OCI-LY3 (cell line): ENCODE measurements at regions not wholly inside any gene's neighbourhood (a gene's known extent, or its start where the extent isn't known, plus 50 kb on each side); places are given as distances from the start of the nearest gene placed in this dataset.

Source experiments
- CTCF ChIP-seq: fragments of 200-600, 300-600 bp; sonication (generic); IDR thresholded peaks from 2 replicates; pipeline ENCODE4 v1.5.1; 2014; ENCODE audit warnings: antibody characterized with exemption, low read length, low read depth
- EZH2phosphoT487 ChIP-seq: fragments of 200-600 bp; shearing (Covaris generic); IDR thresholded peaks from 2 replicates; pipeline ENCODE4 v1.6.1; 2018; ENCODE audit warnings: antibody characterized with exemption, mixed run types, low read depth

GRCh38 chr14:40213701-40214100, 781.5 kb upstream of the FBXO33 start:
- TF ChIP-seq CTCF (no peak), EZH2phosphoT487 (no peak)
